HCT116 (cell line): ENCODE measurements at regions not wholly inside any gene's neighbourhood (a gene's known extent, or its start where the extent isn't known, plus 50 kb on each side); places are given as distances from the start of the nearest gene placed in this dataset.

Source experiments
- CEBPB ChIP-seq: IDR thresholded peaks from 2 replicates; pipeline ENCODE4 v1.6.1; 2012; ENCODE audit warnings: low read depth
- EZH2 ChIP-seq: fragments of 200-600 bp; sonication (generic); IDR thresholded peaks from 2 replicates; pipeline ENCODE4 v1.6.1; 2017; ENCODE audit warnings: antibody characterized with exemption, mixed run types
- POLR2A ChIP-seq: IDR thresholded peaks from 2 replicates; pipeline ENCODE4 v1.7.0; 2011; ENCODE audit warnings: borderline replicate concordance; ENCODE audit not compliant: insufficient read depth, insufficient read length; ENCODE audit errors: extremely low read depth
- POLR2AphosphoS5 ChIP-seq: IDR thresholded peaks from 2 replicates; pipeline ENCODE4 v1.6.1; 2011; ENCODE audit warnings: mild to moderate bottlenecking, low read depth, low read length, moderate library complexity
- RAD21 ChIP-seq: IDR thresholded peaks from 2 replicates; pipeline ENCODE4 v1.6.1; 2012; ENCODE audit warnings: low read depth, mild to moderate bottlenecking
- SP1 ChIP-seq: IDR thresholded peaks from 2 replicates; pipeline ENCODE4 v1.6.1; 2012; ENCODE audit warnings: low read depth
- SRF ChIP-seq: IDR thresholded peaks from 2 replicates; pipeline ENCODE4 v1.6.1; 2012; ENCODE audit warnings: low read depth
- ZNF274 ChIP-seq: fragments of 200-500 bp; sonication (Bioruptor generic); IDR thresholded peaks from 2 replicates; pipeline ENCODE4 v1.6.1; 2014; ENCODE audit warnings: mild to moderate bottlenecking, low read depth, low read length, inconsistent platforms
- TF ChIP-seq, protein P1 (sequence below), 3 experiments: fragments of 200-600 bp in 1 of 3; sonication (generic) in 1 of 3; IDR thresholded peaks in 2 of 3; conservative IDR thresholded peaks in 1 of 3; 2 replicates each; pipeline ENCODE4 v1.5.1; 2012 to 2017; ENCODE audit warnings: low read depth in 2 of 3, low read length in 2 of 3, antibody characterized with exemption in 1 of 3, borderline replicate concordance in 1 of 3, control low read depth in 1 of 3, mild to moderate bottlenecking in 1 of 3, mixed read lengths in 1 of 3, mixed run types in 1 of 3, moderate library complexity in 1 of 3; ENCODE audit not compliant: insufficient read depth in 1 of 3
- TF ChIP-seq, protein P2 (sequence below): IDR thresholded peaks from 2 replicates; pipeline ENCODE4 v1.6.1; 2012
- TF ChIP-seq, protein P3 (sequence below): IDR thresholded peaks from 2 replicates; pipeline ENCODE4 v1.6.1; 2012; ENCODE audit warnings: low read depth

DNA sequence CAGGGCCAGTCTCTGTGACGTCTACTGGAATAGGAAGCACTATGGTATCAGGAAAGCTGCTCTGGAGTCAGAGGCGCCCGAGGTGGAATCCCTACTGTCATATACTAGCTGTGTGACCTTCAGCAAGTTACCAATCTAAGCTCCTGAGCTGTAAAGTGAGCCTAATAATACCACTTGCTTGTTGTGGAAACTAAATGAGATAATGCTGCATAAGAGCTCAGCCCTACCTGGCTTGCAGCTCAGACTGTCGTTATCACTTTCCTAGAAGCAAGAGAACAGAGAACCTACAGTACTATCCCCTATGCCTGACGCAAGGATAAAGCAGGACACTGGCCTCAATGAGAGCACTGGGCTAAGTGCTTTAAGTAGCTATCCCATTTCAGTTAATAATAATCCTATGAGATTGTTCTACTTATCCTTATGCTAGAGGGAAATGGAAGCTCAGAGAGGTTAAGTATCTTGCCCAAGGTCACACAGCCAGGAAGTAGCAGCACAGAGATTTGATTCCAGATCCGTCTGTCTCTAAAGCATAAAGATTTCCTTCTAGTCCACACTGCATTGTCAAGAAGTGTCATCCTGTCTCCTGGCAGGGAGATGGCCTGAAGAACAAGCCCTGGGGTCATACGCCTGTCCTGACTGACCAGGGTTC is 195.2 kb downstream of the TLE3 start:
- TF ChIP-seq RAD21: no peak
- no peak for TF ChIP-seq SRF
- TF ChIP-seq, protein P1, sequence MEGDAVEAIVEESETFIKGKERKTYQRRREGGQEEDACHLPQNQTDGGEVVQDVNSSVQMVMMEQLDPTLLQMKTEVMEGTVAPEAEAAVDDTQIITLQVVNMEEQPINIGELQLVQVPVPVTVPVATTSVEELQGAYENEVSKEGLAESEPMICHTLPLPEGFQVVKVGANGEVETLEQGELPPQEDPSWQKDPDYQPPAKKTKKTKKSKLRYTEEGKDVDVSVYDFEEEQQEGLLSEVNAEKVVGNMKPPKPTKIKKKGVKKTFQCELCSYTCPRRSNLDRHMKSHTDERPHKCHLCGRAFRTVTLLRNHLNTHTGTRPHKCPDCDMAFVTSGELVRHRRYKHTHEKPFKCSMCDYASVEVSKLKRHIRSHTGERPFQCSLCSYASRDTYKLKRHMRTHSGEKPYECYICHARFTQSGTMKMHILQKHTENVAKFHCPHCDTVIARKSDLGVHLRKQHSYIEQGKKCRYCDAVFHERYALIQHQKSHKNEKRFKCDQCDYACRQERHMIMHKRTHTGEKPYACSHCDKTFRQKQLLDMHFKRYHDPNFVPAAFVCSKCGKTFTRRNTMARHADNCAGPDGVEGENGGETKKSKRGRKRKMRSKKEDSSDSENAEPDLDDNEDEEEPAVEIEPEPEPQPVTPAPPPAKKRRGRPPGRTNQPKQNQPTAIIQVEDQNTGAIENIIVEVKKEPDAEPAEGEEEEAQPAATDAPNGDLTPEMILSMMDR (IDR thresholded peaks at IDR 0.05 in 2 of 3, conservative IDR thresholded peaks at IDR 0.05 in 1 of 3; ENCODE audit: borderline replicate concordance in 1 of 3, insufficient read depth in 1 of 3, low read depth in 2 of 3, low read length in 2 of 3): no peak
- no peak for TF ChIP-seq SP1
- no peak for TF ChIP-seq ZNF274
- no peak for TF ChIP-seq CEBPB
- no peak for TF ChIP-seq POLR2AphosphoS5
- TF ChIP-seq, protein P2, sequence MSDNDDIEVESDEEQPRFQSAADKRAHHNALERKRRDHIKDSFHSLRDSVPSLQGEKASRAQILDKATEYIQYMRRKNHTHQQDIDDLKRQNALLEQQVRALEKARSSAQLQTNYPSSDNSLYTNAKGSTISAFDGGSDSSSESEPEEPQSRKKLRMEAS: no peak
- TF ChIP-seq POLR2A: no peak
- no peak for TF ChIP-seq EZH2
- TF ChIP-seq, protein P3, sequence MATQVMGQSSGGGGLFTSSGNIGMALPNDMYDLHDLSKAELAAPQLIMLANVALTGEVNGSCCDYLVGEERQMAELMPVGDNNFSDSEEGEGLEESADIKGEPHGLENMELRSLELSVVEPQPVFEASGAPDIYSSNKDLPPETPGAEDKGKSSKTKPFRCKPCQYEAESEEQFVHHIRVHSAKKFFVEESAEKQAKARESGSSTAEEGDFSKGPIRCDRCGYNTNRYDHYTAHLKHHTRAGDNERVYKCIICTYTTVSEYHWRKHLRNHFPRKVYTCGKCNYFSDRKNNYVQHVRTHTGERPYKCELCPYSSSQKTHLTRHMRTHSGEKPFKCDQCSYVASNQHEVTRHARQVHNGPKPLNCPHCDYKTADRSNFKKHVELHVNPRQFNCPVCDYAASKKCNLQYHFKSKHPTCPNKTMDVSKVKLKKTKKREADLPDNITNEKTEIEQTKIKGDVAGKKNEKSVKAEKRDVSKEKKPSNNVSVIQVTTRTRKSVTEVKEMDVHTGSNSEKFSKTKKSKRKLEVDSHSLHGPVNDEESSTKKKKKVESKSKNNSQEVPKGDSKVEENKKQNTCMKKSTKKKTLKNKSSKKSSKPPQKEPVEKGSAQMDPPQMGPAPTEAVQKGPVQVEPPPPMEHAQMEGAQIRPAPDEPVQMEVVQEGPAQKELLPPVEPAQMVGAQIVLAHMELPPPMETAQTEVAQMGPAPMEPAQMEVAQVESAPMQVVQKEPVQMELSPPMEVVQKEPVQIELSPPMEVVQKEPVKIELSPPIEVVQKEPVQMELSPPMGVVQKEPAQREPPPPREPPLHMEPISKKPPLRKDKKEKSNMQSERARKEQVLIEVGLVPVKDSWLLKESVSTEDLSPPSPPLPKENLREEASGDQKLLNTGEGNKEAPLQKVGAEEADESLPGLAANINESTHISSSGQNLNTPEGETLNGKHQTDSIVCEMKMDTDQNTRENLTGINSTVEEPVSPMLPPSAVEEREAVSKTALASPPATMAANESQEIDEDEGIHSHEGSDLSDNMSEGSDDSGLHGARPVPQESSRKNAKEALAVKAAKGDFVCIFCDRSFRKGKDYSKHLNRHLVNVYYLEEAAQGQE: no peak
